BE2C (cell line): ENCODE measurements at regions not wholly inside any gene's neighbourhood (a gene's known extent, or its start where the extent isn't known, plus 50 kb on each side); places are given as distances from the start of the nearest gene placed in this dataset.

Experiments
- DNase-seq: peaks from one replicate; pipeline ENCODE4 v3.0.0-alpha.2; 2020
- H3K27me3 ChIP-seq: fragments of 250-450 bp; sonication (Bioruptor Pico); 2 replicates; pipeline ENCODE4 v1.5.1; 2020; ENCODE audit warnings: mild to moderate bottlenecking
- H3K36me3 ChIP-seq: fragments of 250-450 bp; sonication (Bioruptor Pico); 2 replicates; pipeline ENCODE4 v1.5.1; 2020; ENCODE audit warnings: mild to moderate bottlenecking
- H3K4me1 ChIP-seq: fragments of 250-450 bp; sonication (Bioruptor Pico); 2 replicates; pipeline ENCODE4 v1.5.1; 2020
- H3K4me3 ChIP-seq: 2 replicates; pipeline ENCODE4 v1.5.1; 2011; ENCODE audit warnings: low read depth, low read length
- H3K9me3 ChIP-seq: fragments of 250-450 bp; sonication (Bioruptor Pico); 2 replicates; pipeline ENCODE4 v1.5.1; 2020
- CTCF ChIP-seq: IDR thresholded peaks from 2 replicates; pipeline ENCODE4 v1.5.1; 2012; ENCODE audit warnings: mild to moderate bottlenecking, low read depth, low read length

GRCh38 chr10:21097926-21098355 lies 200.8 kb upstream of the NEBL start:
- TF ChIP-seq CTCF, result no peak
- Histone ChIP-seq H3K9me3 (no peaks in the 10 kb centered on the region), H3K27me3 (no peaks in the 10 kb centered on the region), H3K4me1 (no peaks in the 10 kb centered on the region), H3K4me3 (no peak overlapping the region), H3K36me3 (no peaks in the 10 kb centered on the region)
- DNase-seq, result no peak

- DNase-seq, result no peak
- H3K4me3 ChIP-seq, result no peak overlapping the region
- no peaks in the 10 kb centered on the region for H3K4me1 ChIP-seq
- TF ChIP-seq CTCF, result no peak
- H3K9me3 ChIP-seq, result no peaks in the 10 kb centered on the region
- H3K27me3 ChIP-seq, result no peaks in the 10 kb centered on the region
- no peaks in the 10 kb centered on the region for H3K36me3 ChIP-seq
Observed at GRCh38 chr10:21095494-21096055, 198.5 kb upstream of the NEBL start.

- Histone ChIP-seq H3K36me3 (no peaks in the 10 kb centered on the region), H3K4me1 (no peaks in the 10 kb centered on the region), H3K27me3 (no peaks in the 10 kb centered on the region), H3K9me3 (no peaks in the 10 kb centered on the region), H3K4me3 (no peak overlapping the region)
- TF ChIP-seq CTCF, result no peak
- DNase-seq, result no peak
Observed at GRCh38 chr10:21095073-21095472, 198.0 kb upstream of the NEBL start.

- Histone ChIP-seq H3K9me3 (no peaks in the 10 kb centered on the region), H3K36me3 (no peaks in the 10 kb centered on the region), H3K4me3 (no peak overlapping the region), H3K27me3 (no peaks in the 10 kb centered on the region), H3K4me1 (no peaks in the 10 kb centered on the region)
- no peak for DNase-seq
- no peak for TF ChIP-seq CTCF
Observed at GRCh38 chr10:21092683-21093524, 195.8 kb upstream of the NEBL start.

- DNase-seq, result no peak
- TF ChIP-seq CTCF, result no peak
- H3K36me3 ChIP-seq, result no peaks in the 10 kb centered on the region
- no peaks in the 10 kb centered on the region for H3K9me3 ChIP-seq
- H3K27me3 ChIP-seq, result no peaks in the 10 kb centered on the region
- H3K4me1 ChIP-seq, result no peaks in the 10 kb centered on the region
- no peak overlapping the region for H3K4me3 ChIP-seq
Observed at GRCh38 chr10:21090609-21091082, 193.5 kb upstream of the NEBL start.

- H3K27me3 ChIP-seq, result no peaks in the 10 kb centered on the region
- H3K4me3 ChIP-seq, result no peak overlapping the region
- no peaks in the 10 kb centered on the region for H3K4me1 ChIP-seq
- no peak for TF ChIP-seq CTCF
- DNase-seq, result no peak
- no peaks in the 10 kb centered on the region for H3K9me3 ChIP-seq
- no peaks in the 10 kb centered on the region for H3K36me3 ChIP-seq
Observed at GRCh38 chr10:21087476-21087875, 190.4 kb upstream of the NEBL start.
